IMR-90 (cell line): ENCODE measurements at regions not wholly inside any gene's neighbourhood (a gene's known extent, or its start where the extent isn't known, plus 50 kb on each side); places are given as distances from the start of the nearest gene placed in this dataset.

Source experiments
- ATAC-seq: fragments of 200-7000 bp; cut with Tn5 transposase; 2 replicates; pipeline ENCODE4 v1.9.1; 2020; ENCODE audit warnings: low read depth, mild to moderate bottlenecking, moderate library complexity
- BruUV-seq: library from RNA; stranded (reverse); fragments of 400-500 nt; replicated peaks from 2 replicates; lab custom pipeline; 2021; lab: Mats Ljungman, UMichigan
- CTCF ChIA-PET: fragments of 300-600 bp; formaldehyde crosslinking; extraction: SDS; loops from one replicate; lab custom pipeline; 2021; ENCODE audit warnings: antibody characterized with exemption; lab: Yijun Ruan, JAX
- POLR2A ChIA-PET: fragments of 300-600 bp; sonication (Branson Sonifier 250); formaldehyde crosslinking; loops from one replicate; lab custom pipeline; 2022; ENCODE audit warnings: antibody characterized with exemption; ENCODE audit not compliant: unreplicated experiment; lab: Charles Lee
- DNase-seq: peaks from one replicate; pipeline ENCODE4 v3.0.0; 2013
- H2AFZ ChIP-seq: replicated peaks from 2 replicates; pipeline ENCODE3; 2013; ENCODE audit warnings: low read length, mild to moderate bottlenecking; ENCODE audit not compliant: poor library complexity
- H2AK5ac ChIP-seq: 2 replicates; pipeline ENCODE4 v1.6.1; 2013; ENCODE audit warnings: low read depth, low read length, inconsistent platforms
- H2AK9ac ChIP-seq: replicated peaks from 2 replicates; pipeline ENCODE3; 2013; ENCODE audit warnings: mild to moderate bottlenecking, low read depth, low read length, moderate library complexity; ENCODE audit not compliant: poor library complexity
- H2BK120ac ChIP-seq: 2 replicates; pipeline ENCODE4 v1.6.1; 2013; ENCODE audit warnings: low read depth, low read length, inconsistent platforms
- H2BK15ac ChIP-seq: 3 replicates; pipeline ENCODE4 v1.6.1; 2013; ENCODE audit warnings: low read depth, low read length, inconsistent platforms
- H2BK20ac ChIP-seq: 2 replicates; pipeline ENCODE4 v1.6.1; 2013; ENCODE audit warnings: low read depth, mild to moderate bottlenecking, inconsistent platforms, low read length, moderate library complexity
- H2BK5ac ChIP-seq: 2 replicates; pipeline ENCODE4 v1.6.1; 2013; ENCODE audit warnings: mild to moderate bottlenecking, low read depth, low read length, inconsistent platforms; ENCODE audit not compliant: poor library complexity, severe bottlenecking
- H3K14ac ChIP-seq: replicated peaks from 2 replicates; pipeline ENCODE4 v1.6.1; 2013; ENCODE audit warnings: low read depth, low read length, inconsistent platforms
- H3K18ac ChIP-seq: 2 replicates; pipeline ENCODE4 v1.6.1; 2013; ENCODE audit warnings: low read depth, low read length, control low read depth
- H3K23ac ChIP-seq: 2 replicates; pipeline ENCODE4 v1.6.1; 2013; ENCODE audit warnings: low read depth, low read length, inconsistent platforms
- H3K27ac ChIP-seq: 2 replicates; pipeline ENCODE4 v1.5.1; 2013; ENCODE audit warnings: mild to moderate bottlenecking, control low read depth, low read length; ENCODE audit not compliant: insufficient read depth
- H3K27me3 ChIP-seq: 2 replicates; pipeline ENCODE4 v1.6.1; 2013; ENCODE audit warnings: low read length; ENCODE audit not compliant: control insufficient read depth, insufficient read depth
- H3K36me3 ChIP-seq: 2 replicates; pipeline ENCODE4 v1.6.1; 2013; ENCODE audit warnings: low read length, mixed read lengths; ENCODE audit not compliant: control insufficient read depth, insufficient read depth
- H3K4ac ChIP-seq: 2 replicates; pipeline ENCODE4 v1.6.1; 2013; ENCODE audit warnings: low read depth, low read length, inconsistent platforms
- H3K4me1 ChIP-seq: 2 replicates; pipeline ENCODE4 v1.6.1; 2013; ENCODE audit warnings: low read length, mixed read lengths; ENCODE audit not compliant: control insufficient read depth, insufficient read depth
- H3K4me2 ChIP-seq: 2 replicates; pipeline ENCODE4 v1.6.1; 2013; ENCODE audit warnings: low read depth, mild to moderate bottlenecking, control low read depth, low read length, moderate library complexity
- H3K4me3 ChIP-seq: 2 replicates; pipeline ENCODE4 v1.5.1; 2013; ENCODE audit warnings: low read depth, mild to moderate bottlenecking, control low read depth, low read length, moderate library complexity; ENCODE audit not compliant: insufficient read depth
- H3K56ac ChIP-seq: 2 replicates; pipeline ENCODE4 v1.6.1; 2013; ENCODE audit warnings: low read length, inconsistent platforms; ENCODE audit not compliant: insufficient read depth; ENCODE audit errors: extremely low read depth
- H3K79me1 ChIP-seq, 2 experiments: 2 replicates each; pipeline ENCODE4 v1.6.1; 2013; ENCODE audit warnings: low read length in 2 of 2, inconsistent platforms in 1 of 2, low read depth in 1 of 2
- H3K9ac ChIP-seq: 2 replicates; pipeline ENCODE4 v1.6.1; 2013; ENCODE audit warnings: low read depth, low read length, control low read depth
- H3K9me1 ChIP-seq: 2 replicates; pipeline ENCODE4 v1.6.1; 2013; ENCODE audit warnings: low read length, inconsistent platforms; ENCODE audit not compliant: insufficient read depth
- H3K9me3 ChIP-seq: 2 replicates; pipeline ENCODE4 v1.6.1; 2013; ENCODE audit warnings: low read length; ENCODE audit not compliant: control insufficient read depth, insufficient read depth
- H4K20me1 ChIP-seq: 2 replicates; pipeline ENCODE4 v1.6.1; 2013; ENCODE audit warnings: low read length, inconsistent platforms; ENCODE audit not compliant: insufficient read depth
- H4K5ac ChIP-seq: 2 replicates; pipeline ENCODE4 v1.6.1; 2013; ENCODE audit warnings: mild to moderate bottlenecking, low read depth, low read length, control low read depth
- H4K8ac ChIP-seq, 2 experiments: 2 replicates each; pipeline ENCODE4 v1.6.1; 2013; ENCODE audit warnings: low read depth in 2 of 2, low read length in 2 of 2, control low read depth in 1 of 2, inconsistent platforms in 1 of 2
- H4K91ac ChIP-seq: 2 replicates; pipeline ENCODE4 v1.6.1; 2013; ENCODE audit warnings: low read depth, low read length, inconsistent platforms; ENCODE audit not compliant: insufficient read depth
- CEBPB ChIP-seq: IDR thresholded peaks from 2 replicates; pipeline ENCODE4 v1.6.1; 2012; ENCODE audit warnings: low read depth, low read length, improper control_type of control experiment
- CTCF ChIP-seq: conservative IDR thresholded peaks from 2 replicates; pipeline ENCODE4 v1.5.1; 2012; ENCODE audit warnings: mild to moderate bottlenecking, low read depth, low read length, improper control_type of control experiment
- ELK1 ChIP-seq: fragments of 150-350 bp; IDR thresholded peaks from 2 replicates; pipeline ENCODE4 v1.6.1; 2016; ENCODE audit warnings: low read depth, mild to moderate bottlenecking, low read length, moderate library complexity, borderline replicate concordance
- FOS ChIP-seq: fragments of 150-350 bp; IDR thresholded peaks from 2 replicates; pipeline ENCODE4 v1.6.1; 2016; ENCODE audit warnings: low read depth, low read length
- MAFK ChIP-seq: IDR thresholded peaks from 2 replicates; pipeline ENCODE4 v1.6.1; 2012; ENCODE audit warnings: low read depth, low read length, improper control_type of control experiment
- SMC3 ChIP-seq: fragments of 150-350 bp; IDR thresholded peaks from 2 replicates; pipeline ENCODE4 v1.6.1; 2016; ENCODE audit warnings: low read depth, mild to moderate bottlenecking, antibody characterized with exemption, low read length, moderate library complexity
- WGBS, 2 experiments: methylation state at CpG; one replicate each; pipeline versions ENCODE4 v1.1.5 to v1.1.7; 2013; ENCODE audit warnings: missing lambda C conversion rate in 2 of 2; ENCODE audit not compliant: insufficient read length in 1 of 2; ENCODE audit errors: extremely low coverage in 2 of 2; 5-methylcytosine and 5-hydroxymethylcytosine counted together
- dilution Hi-C: fragments of 300-500 bp; cut with HindIII; formaldehyde crosslinking; loops from one replicate; pipeline ENCODE4 v1.14.3; 2018; ENCODE audit warnings: low sequenced_read_pairs; ENCODE audit not compliant: unreplicated experiment
- in situ Hi-C: fragments of 300-500 bp; cut with MboI; formaldehyde crosslinking; loops from 3 replicates; pipeline ENCODE4 v1.14.3; 2019; ENCODE audit warnings: low sequenced_read_pairs, inconsistent platforms, mixed read lengths
- intact Hi-C: fragments of 100-400 bp; cut with micrococcal nuclease; formaldehyde crosslinking; loops from 2 replicates; pipeline ENCODE4 v1.10.0; 2022

GRCh38 chr20:4470375-4470774 is 215.9 kb upstream of the PRNP start:
- H4K20me1 ChIP-seq = no peaks in the 10 kb centered on the region
- 0 out of 4 replicates have a peak, but pooled peaks cover 0 to 4% of the 10 kb centered on the region in 2 experiments for H3K79me1 ChIP-seq
- H3K4me2 ChIP-seq = peak overlapping the region; percentile 4; the same call in 1 of the 2 replicates
- no CpG with 5 or more reads among the region's 3 CpGs for WGBS, 2 experiments
- H3K27me3 ChIP-seq = no peaks in the 10 kb centered on the region
- no peak overlapping the region for H3K4me3 ChIP-seq
- DNase-seq (peak; percentile 87), ATAC-seq (peak; percentile 81)
- H2AFZ ChIP-seq = no peak overlapping the region
- H2BK5ac ChIP-seq = peak overlapping the region; percentile 81
- H2AK9ac ChIP-seq = peak overlapping the region; percentile 44
- peak overlapping the region; percentile 95 for H2BK120ac ChIP-seq
- no peak overlapping the region for H3K27ac ChIP-seq
- H4K91ac ChIP-seq = no peak overlapping the region
- H3K56ac ChIP-seq = peak overlapping the region; percentile 42; the same call in 1 of the 2 replicates
- intact Hi-C loops (no loop called here), dilution Hi-C loops (no loop called here), in situ Hi-C loops (no loop called here)
- H3K9me1 ChIP-seq = peaks cover 11% of the 10 kb centered on the region
- H3K4ac ChIP-seq = peak overlapping the region; percentile 91; the same call in 1 of the 2 replicates
- H3K36me3 ChIP-seq = no peaks in the 10 kb centered on the region
- peak overlapping the region; percentile 91; the same call in 1 of the 2 replicates for H3K14ac ChIP-seq
- H2BK20ac ChIP-seq = peak overlapping the region; percentile 97
- H2BK15ac ChIP-seq = peak overlapping the region; percentile 84; the same call in 1 of the 3 replicates
- peak overlapping the region; percentile 87; the same call in 1 of the 2 replicates for H3K18ac ChIP-seq
- no peaks in the 10 kb centered on the region for H3K9me3 ChIP-seq
- H3K9ac ChIP-seq = no peak overlapping the region
- no TSS peak for BruUV-seq
- peaks cover 17% of the 10 kb centered on the region for H3K4me1 ChIP-seq
- H2AK5ac ChIP-seq = peak overlapping the region; percentile 83; the same call in 1 of the 2 replicates
- no peak overlapping the region for H4K5ac ChIP-seq
- TF ChIP-seq MAFK = peak; percentile 39; the same call in 1 of the 2 replicates
- TF ChIP-seq CEBPB = no peak
- no peak for TF ChIP-seq ELK1
- peak; percentile 32; the same call in 1 of the 2 replicates for TF ChIP-seq FOS
- TF ChIP-seq SMC3 = 0 out of 2 replicates have a peak, but pooled peaks have one; percentile 18
- TF ChIP-seq CTCF = 0 out of 2 replicates have a peak, but pooled peaks have one; percentile 16
- peak overlapping the region; percentile 36; the same call in 1 of the 2 replicates for H3K23ac ChIP-seq
- ChIA-PET POLR2A (no interaction called here), CTCF (interaction anchor here (0.8 kb wide), 1 partner anchor 200 kb away, joined by 3 read pairs; no protein-coding TSS in a partner anchor)
- peak overlapping the region in 1 of 2 experiments; percentile 76; a peak in 1 of 4 replicates for H4K8ac ChIP-seq
